Activated CD4-positive, alpha-beta memory T cell treated with anti-CD3 and anti-CD28 coated beads for 36 hours (primary cell): ENCODE measurements at regions not wholly inside any gene's neighbourhood (a gene's known extent, or its start where the extent isn't known, plus 50 kb on each side); places are given as distances from the start of the nearest gene placed in this dataset.
"Not testable (repeated sequence)": the region's sequence is repeated elsewhere in the genome, so short reads cannot be mapped to it uniquely, and the experiment has no call there.

Experiments
- CTCF ChIA-PET: fragments of 350-600 bp; sonication (Branson Sonifier 250); formaldehyde crosslinking; loops from one replicate; lab custom pipeline; 2021; ENCODE audit warnings: antibody characterized with exemption, inconsistent platforms; lab: Charles Lee
- POLR2A ChIA-PET: fragments of 350-600 bp; sonication (Branson Sonifier 250); formaldehyde crosslinking; loops from one replicate; lab custom pipeline; 2021; ENCODE audit warnings: antibody characterized with exemption; lab: Charles Lee
- DNase-seq: peaks from one replicate; pipeline ENCODE4 v3.0.0-alpha.2; 2020
- H3K27ac Mint-ChIP-seq: one replicate; pipeline ENCODE4 v1.8.0; 2021; ENCODE audit warnings: mixed read lengths
- H3K27me3 Mint-ChIP-seq: one replicate; pipeline ENCODE4 v1.8.0; 2021; ENCODE audit warnings: mixed read lengths
- H3K36me3 Mint-ChIP-seq: one replicate; pipeline ENCODE4 v1.8.0; 2021; ENCODE audit warnings: mixed read lengths
- H3K4me1 Mint-ChIP-seq: one replicate; pipeline ENCODE4 v1.8.0; 2021; ENCODE audit warnings: low read depth, mixed read lengths
- H3K4me3 Mint-ChIP-seq: one replicate; pipeline ENCODE4 v1.8.0; 2021; ENCODE audit warnings: mild to moderate bottlenecking, mixed read lengths
- H3K9me3 Mint-ChIP-seq: one replicate; pipeline ENCODE4 v1.8.0; 2021; ENCODE audit warnings: mixed read lengths
- intact Hi-C: fragments of 100-400 bp; cut with micrococcal nuclease; formaldehyde crosslinking; loops from one replicate; pipeline ENCODE4 v1.15.1; 2023

GRCh38 chr6:137299681-137300080 is 80.5 kb upstream of the IFNGR1 start:
- no peaks in the 10 kb centered on the region for H3K4me1 Mint-ChIP-seq
- ChIA-PET POLR2A (no interaction called here), CTCF (interaction anchor here (1.2 to 2.6 kb wide), 2 partner anchors 15 to 29 kb away, joined by 3 to 11 read pairs; no protein-coding TSS in a partner anchor)
- no peaks in the 10 kb centered on the region for H3K36me3 Mint-ChIP-seq
- no peaks in the 10 kb centered on the region for H3K9me3 Mint-ChIP-seq
- intact Hi-C loops, result no loop called here
- H3K4me3 Mint-ChIP-seq, result no peak overlapping the region
- no peaks in the 10 kb centered on the region for H3K27me3 Mint-ChIP-seq
- no peak for DNase-seq
- H3K27ac Mint-ChIP-seq, result no peak overlapping the region

GRCh38 chr6:137297887-137298286 is 78.7 kb upstream of the IFNGR1 start:
- no peaks in the 10 kb centered on the region for H3K36me3 Mint-ChIP-seq
- ChIA-PET POLR2A (no interaction called here), CTCF (interaction anchor here (1.3 to 2.6 kb wide), 2 partner anchors 17 to 44 kb away, joined by 3 to 11 read pairs; no protein-coding TSS in a partner anchor)
- intact Hi-C loops, result no loop called here
- no peaks in the 10 kb centered on the region for H3K27me3 Mint-ChIP-seq
- H3K27ac Mint-ChIP-seq, result no peak overlapping the region
- H3K4me3 Mint-ChIP-seq, result no peak overlapping the region
- DNase-seq, result no peak
- no peaks in the 10 kb centered on the region for H3K9me3 Mint-ChIP-seq
- H3K4me1 Mint-ChIP-seq, result no peaks in the 10 kb centered on the region

DNA sequence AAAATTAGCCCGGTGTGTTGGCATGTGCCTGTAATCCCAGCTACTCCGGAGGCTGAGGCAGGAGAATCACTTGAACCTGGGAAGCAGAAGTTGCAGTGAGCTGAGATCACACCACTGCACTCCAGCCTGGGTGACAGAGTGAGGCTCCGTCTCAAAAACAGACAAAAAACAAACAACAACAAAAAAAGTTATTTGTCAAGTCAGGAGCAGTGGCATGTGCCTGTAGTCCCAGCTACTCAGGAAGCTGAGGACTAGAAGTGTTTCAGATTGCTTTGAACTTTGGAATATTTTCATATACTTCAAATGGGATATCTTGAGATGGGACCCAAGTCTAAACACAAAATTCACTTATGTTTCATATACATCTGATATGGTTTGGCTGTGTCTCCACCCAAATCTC is 73.1 kb upstream of the IFNGR1 start:
- CTCF ChIA-PET, H3K4me1 Mint-ChIP-seq, H3K4me3 Mint-ChIP-seq, H3K27ac Mint-ChIP-seq, H3K27me3 Mint-ChIP-seq, H3K9me3 Mint-ChIP-seq, DNase-seq, H3K36me3 Mint-ChIP-seq, intact Hi-C loops: not testable (repeated sequence)
- POLR2A ChIA-PET, result interaction anchor here (0.5 kb wide), 1 partner anchor 77 kb away, joined by 3 read pairs; no protein-coding TSS in a partner anchor

DNA sequence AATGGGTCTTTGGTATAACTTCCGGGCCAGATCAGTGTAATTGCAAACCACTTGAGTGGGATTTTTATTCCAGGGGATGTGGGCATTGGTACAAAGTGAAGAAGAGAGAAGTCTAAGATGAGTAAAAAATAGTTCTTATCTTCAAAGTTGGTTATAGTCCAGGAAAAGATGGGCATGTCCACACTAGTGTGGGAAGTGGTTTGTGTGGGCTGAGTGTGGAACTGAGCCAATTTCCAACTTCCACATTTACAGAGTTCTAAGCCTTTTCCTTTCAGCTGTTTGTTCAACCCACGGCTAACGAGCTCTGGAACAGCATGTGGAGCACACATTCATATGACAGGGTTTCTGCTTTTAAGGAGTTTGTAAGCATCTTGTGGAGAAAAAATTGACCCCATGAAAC is 72.3 kb upstream of the IFNGR1 start:
- Mint-ChIP-seq H3K9me3 (no peaks in the 10 kb centered on the region), H3K4me3 (no peak overlapping the region), H3K27me3 (no peaks in the 10 kb centered on the region), H3K36me3 (no peaks in the 10 kb centered on the region), H3K4me1 (peaks cover 8% of the 10 kb centered on the region), H3K27ac (no peak overlapping the region)
- ChIA-PET POLR2A (no interaction called here), CTCF (no interaction called here)
- intact Hi-C loops, result no loop called here
- peak; percentile 30 for DNase-seq

GRCh38 chr6:137290601-137291261 is 71.5 kb upstream of the IFNGR1 start:
- ChIA-PET CTCF (no interaction called here), POLR2A (no interaction called here)
- H3K27ac Mint-ChIP-seq, result no peak overlapping the region
- H3K4me3 Mint-ChIP-seq, result no peak overlapping the region
- H3K4me1 Mint-ChIP-seq, result peaks cover 8% of the 10 kb centered on the region
- H3K27me3 Mint-ChIP-seq, result no peaks in the 10 kb centered on the region
- DNase-seq, result no peak
- intact Hi-C loops, result no loop called here
- H3K9me3 Mint-ChIP-seq, result no peaks in the 10 kb centered on the region
- no peaks in the 10 kb centered on the region for H3K36me3 Mint-ChIP-seq

DNA sequence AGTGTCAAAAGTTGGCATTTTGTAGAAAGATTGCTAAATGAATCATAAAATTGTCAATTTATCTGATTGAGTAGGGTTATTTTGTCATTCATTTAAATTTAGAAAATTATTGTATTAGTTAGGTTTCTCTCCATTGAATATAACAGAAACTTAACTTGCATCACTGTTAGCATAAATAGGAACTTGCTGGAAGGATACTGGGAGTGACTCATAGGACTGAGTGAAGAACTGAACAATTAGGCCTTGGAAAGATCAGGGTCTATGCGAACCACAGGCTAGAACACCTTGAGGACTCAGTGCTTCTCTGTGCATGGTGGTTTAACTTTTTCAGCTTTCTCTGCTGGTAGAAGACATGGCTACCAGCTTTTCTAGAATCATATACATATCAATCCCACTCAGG is 67.7 kb upstream of the IFNGR1 start:
- H3K4me1 Mint-ChIP-seq, result peaks cover 13% of the 10 kb centered on the region
- CTCF ChIA-PET, result interaction anchor here (0.6 kb wide), 1 partner anchor 15 kb away, joined by 3 read pairs; no protein-coding TSS in a partner anchor
- H3K9me3 Mint-ChIP-seq, result no peaks in the 10 kb centered on the region
- peaks cover 14% of the 10 kb centered on the region for H3K27me3 Mint-ChIP-seq
- no peak overlapping the region for H3K4me3 Mint-ChIP-seq
- intact Hi-C loops, result no loop called here
- no peak overlapping the region for H3K27ac Mint-ChIP-seq
- POLR2A ChIA-PET, result no interaction called here
- no peak for DNase-seq
- no peaks in the 10 kb centered on the region for H3K36me3 Mint-ChIP-seq

GRCh38 chr6:137286368-137286767 is 67.2 kb upstream of the IFNGR1 start:
- intact Hi-C loops, result no loop called here
- H3K27me3 Mint-ChIP-seq, result peaks cover 14% of the 10 kb centered on the region
- no peaks in the 10 kb centered on the region for H3K36me3 Mint-ChIP-seq
- peaks cover 11% of the 10 kb centered on the region for H3K4me1 Mint-ChIP-seq
- no peak overlapping the region for H3K4me3 Mint-ChIP-seq
- H3K9me3 Mint-ChIP-seq, result no peaks in the 10 kb centered on the region
- DNase-seq, result no peak
- H3K27ac Mint-ChIP-seq, result no peak overlapping the region
- ChIA-PET POLR2A (no interaction called here), CTCF (interaction anchor here (0.6 kb wide), 1 partner anchor 208 kb away, joined by 3 read pairs; no protein-coding TSS in a partner anchor)

DNA sequence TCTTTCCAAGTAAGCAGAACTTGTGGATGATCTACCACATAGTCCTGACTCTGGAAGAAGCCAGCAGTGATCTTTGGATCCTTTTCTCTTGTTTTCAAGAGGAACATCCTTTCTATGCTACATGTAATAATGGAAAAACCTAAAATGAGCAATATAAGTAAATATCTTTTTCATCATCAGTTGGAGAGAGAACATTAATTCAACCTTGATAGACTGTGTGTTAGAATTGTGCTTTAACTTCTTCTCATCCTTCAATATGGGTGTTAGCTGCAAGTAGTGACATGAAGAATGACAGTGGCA is 65.6 kb upstream of the IFNGR1 start:
- DNase-seq, result no peak
- Mint-ChIP-seq H3K36me3 (no peaks in the 10 kb centered on the region), H3K4me3 (no peak overlapping the region), H3K27ac (no peak overlapping the region), H3K4me1 (peaks cover 6% of the 10 kb centered on the region), H3K27me3 (peaks cover 16% of the 10 kb centered on the region), H3K9me3 (no peaks in the 10 kb centered on the region)
- CTCF ChIA-PET, result interaction anchor here (1.1 to 2.0 kb wide), 2 partner anchors 13 to 29 kb away, joined by 4 to 10 read pairs; no protein-coding TSS in a partner anchor
- intact Hi-C loops, result no loop called here
- POLR2A ChIA-PET, result no interaction called here

- H3K4me3 Mint-ChIP-seq, result no peak overlapping the region
- intact Hi-C loops, result no loop called here
- DNase-seq, result no peak
- H3K36me3 Mint-ChIP-seq, result no peaks in the 10 kb centered on the region
- CTCF ChIA-PET, result interaction anchor here (1.1 to 2.0 kb wide), 2 partner anchors 12 to 30 kb away, joined by 4 to 10 read pairs; no protein-coding TSS in a partner anchor
- POLR2A ChIA-PET, result no interaction called here
- H3K9me3 Mint-ChIP-seq, result no peaks in the 10 kb centered on the region
- peaks cover 16% of the 10 kb centered on the region for H3K27me3 Mint-ChIP-seq
- no peak overlapping the region for H3K27ac Mint-ChIP-seq
- peaks cover 6% of the 10 kb centered on the region for H3K4me1 Mint-ChIP-seq
Observed at GRCh38 chr6:137283940-137284810, 65.0 kb upstream of the IFNGR1 start.

- intact Hi-C loops, result no loop called here
- Mint-ChIP-seq H3K36me3 (no peaks in the 10 kb centered on the region), H3K27me3 (peaks cover 18% of the 10 kb centered on the region), H3K4me1 (peaks cover 6% of the 10 kb centered on the region), H3K27ac (no peak overlapping the region), H3K4me3 (no peak overlapping the region), H3K9me3 (no peaks in the 10 kb centered on the region)
- no peak for DNase-seq
- ChIA-PET POLR2A (no interaction called here), CTCF (no interaction called here)
Observed at GRCh38 chr6:137283080-137283479, 63.9 kb upstream of the IFNGR1 start.

DNA sequence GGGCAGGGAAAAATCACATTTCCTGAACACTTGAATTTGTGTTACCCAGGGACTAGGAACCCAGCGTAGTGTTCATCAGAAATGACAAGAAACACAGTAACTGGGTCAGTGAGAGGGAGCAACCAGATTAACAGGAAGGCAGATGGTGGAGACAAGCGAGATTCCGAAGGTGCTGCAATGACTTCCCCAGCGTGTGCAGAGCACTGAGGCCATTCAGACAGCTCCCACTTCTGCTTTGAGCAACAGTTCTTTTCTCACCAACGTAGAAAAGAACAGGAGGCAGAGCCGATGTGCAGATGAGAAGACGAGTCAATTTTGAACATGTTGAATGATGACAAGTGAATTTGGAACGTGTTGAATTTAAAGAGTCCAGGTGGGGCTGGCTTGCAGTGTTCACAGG is 63.1 kb upstream of the IFNGR1 start:
- intact Hi-C loops, result no loop called here
- Mint-ChIP-seq H3K27ac (no peak overlapping the region), H3K4me1 (peaks cover 6% of the 10 kb centered on the region), H3K36me3 (no peaks in the 10 kb centered on the region), H3K9me3 (no peaks in the 10 kb centered on the region), H3K4me3 (no peak overlapping the region), H3K27me3 (peaks cover 18% of the 10 kb centered on the region)
- no peak for DNase-seq
- POLR2A ChIA-PET, result no interaction called here
- CTCF ChIA-PET, result interaction anchor here (1.4 kb wide), 1 partner anchor 32 kb away, joined by 4 read pairs; no protein-coding TSS in a partner anchor

- H3K9me3 Mint-ChIP-seq, H3K27ac Mint-ChIP-seq, H3K4me1 Mint-ChIP-seq, POLR2A ChIA-PET, H3K4me3 Mint-ChIP-seq, H3K36me3 Mint-ChIP-seq, DNase-seq, CTCF ChIA-PET: not testable (repeated sequence)
- intact Hi-C loops, result loop anchor here (10.0 kb wide), 1 partner anchor 726 kb away; no protein-coding TSS in a partner anchor
- peaks cover 17% of the 10 kb centered on the region for H3K27me3 Mint-ChIP-seq
Observed at GRCh38 chr6:137279279-137279678, 60.1 kb upstream of the IFNGR1 start.
